Ectodermal cell (in vitro differentiated cells): ENCODE measurements at regions not wholly inside any gene's neighbourhood (a gene's known extent, or its start where the extent isn't known, plus 50 kb on each side); places are given as distances from the start of the nearest gene placed in this dataset.
"Not testable (repeated sequence)": the region's sequence is repeated elsewhere in the genome, so short reads cannot be mapped to it uniquely, and the experiment has no call there.

ENCODE experiments used
- H3K27ac ChIP-seq: 2 replicates; pipeline ENCODE4 v1.7.0; 2013; ENCODE audit warnings: mild to moderate bottlenecking, low read depth, low read length; ENCODE audit not compliant: insufficient read depth, poor library complexity, severe bottlenecking
- H3K27me3 ChIP-seq: 2 replicates; pipeline ENCODE4 v1.7.0; 2013; ENCODE audit warnings: mild to moderate bottlenecking, low read length; ENCODE audit not compliant: insufficient read depth, control insufficient read depth, poor library complexity, severe bottlenecking
- H3K36me3 ChIP-seq: one replicate; pipeline ENCODE4 v1.7.0; 2013; ENCODE audit warnings: low read length; ENCODE audit not compliant: control insufficient read depth, insufficient read depth
- H3K4me1 ChIP-seq: one replicate; pipeline ENCODE4 v1.7.0; 2013; ENCODE audit warnings: low read length; ENCODE audit not compliant: control insufficient read depth, insufficient read depth
- H3K4me3 ChIP-seq: 2 replicates; pipeline ENCODE4 v1.7.0; 2013; ENCODE audit warnings: low read depth, low read length, control low read depth; ENCODE audit not compliant: insufficient read depth
- H3K9me3 ChIP-seq: 2 replicates; pipeline ENCODE4 v1.7.0; 2013; ENCODE audit warnings: mild to moderate bottlenecking, low read length, moderate library complexity; ENCODE audit not compliant: control insufficient read depth
- WGBS, 2 experiments: methylation state at CpG; one replicate each; pipeline ENCODE4 v1.1.7; 2013; ENCODE audit warnings: missing lambda C conversion rate in 2 of 2; 5-methylcytosine and 5-hydroxymethylcytosine counted together

DNA sequence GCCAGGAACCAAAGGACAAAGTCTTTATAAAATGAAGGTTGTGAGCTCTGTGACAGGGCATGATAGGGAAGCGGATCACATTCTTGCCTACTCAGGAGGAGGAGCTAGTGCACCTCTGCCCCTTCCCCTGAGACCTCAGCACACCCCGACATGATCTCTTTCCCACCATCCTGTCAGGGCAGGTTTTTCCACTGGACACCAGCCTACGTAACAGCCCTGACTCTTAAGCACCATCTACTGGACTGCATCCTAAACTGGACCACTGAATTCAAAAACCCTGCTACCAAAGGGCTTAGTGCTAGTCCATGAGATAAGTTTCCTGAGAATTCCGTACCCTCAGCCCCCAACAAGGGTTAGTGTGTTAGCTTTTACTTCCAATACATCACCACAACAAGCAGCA, 166.4 kb downstream of the FAM72C start:
- H3K27me3 ChIP-seq, H3K9me3 ChIP-seq, H3K4me1 ChIP-seq, H3K36me3 ChIP-seq, H3K27ac ChIP-seq, H3K4me3 ChIP-seq: not testable (repeated sequence)
- no CpG with 5 or more reads among the region's 4 CpGs for WGBS, 2 experiments

DNA sequence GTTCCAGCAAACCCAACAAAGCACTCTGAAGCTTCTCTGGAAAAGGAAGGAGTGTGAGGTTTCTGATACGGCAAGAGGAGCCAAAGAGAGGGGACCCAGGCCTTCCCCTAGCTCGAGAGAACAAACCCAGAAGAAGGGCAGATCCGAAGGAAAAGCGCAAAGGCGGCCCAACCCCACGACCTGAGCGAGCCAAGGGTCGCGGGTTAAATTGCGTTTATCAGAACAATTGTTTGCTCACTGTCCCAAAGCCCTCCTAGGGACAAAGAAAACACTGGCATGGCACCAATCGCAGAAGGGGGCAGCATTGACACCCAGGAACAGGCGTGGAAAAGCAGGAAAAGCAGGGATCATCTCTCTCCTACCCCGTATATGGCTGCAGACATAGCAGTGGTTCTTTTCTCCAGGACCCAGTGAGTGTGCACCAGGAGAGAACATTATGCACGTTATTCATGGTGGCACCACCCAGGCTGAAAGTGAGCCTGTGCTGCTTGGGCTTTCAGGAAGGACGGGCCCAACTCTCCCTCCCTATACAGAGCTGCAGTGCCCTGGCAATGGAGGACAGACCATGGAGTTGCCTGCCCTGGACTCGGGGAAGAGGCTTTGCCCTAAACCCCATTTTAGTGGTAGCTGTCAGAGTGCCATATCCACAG, 167.0 kb downstream of the FAM72C start:
- peak overlapping the region; percentile 22 for H3K4me3 ChIP-seq

DNA sequence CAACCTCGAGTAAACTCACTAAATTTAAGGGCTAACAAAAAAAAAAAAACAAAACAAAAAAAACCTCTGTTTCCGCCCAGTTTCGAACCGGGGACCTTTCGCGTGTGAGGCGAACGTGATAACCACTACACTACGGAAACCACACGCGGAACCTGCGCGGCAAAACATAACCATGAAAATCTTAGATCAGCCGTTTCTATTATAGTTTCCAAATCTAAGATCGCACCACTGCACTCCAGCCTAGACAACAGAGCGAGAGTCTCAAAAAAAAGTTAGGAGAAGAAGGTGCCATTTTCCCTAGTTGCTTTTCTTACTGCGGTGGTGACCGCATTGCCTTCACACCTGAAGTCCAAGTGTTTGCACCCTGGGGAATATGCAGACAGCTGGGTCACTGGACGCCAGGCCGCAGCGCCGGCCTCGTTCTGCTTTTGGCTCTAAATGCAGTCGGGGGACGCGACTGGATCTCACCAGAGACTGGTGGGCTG, 167.8 kb downstream of the FAM72C start:
- H3K4me1 ChIP-seq, H3K27me3 ChIP-seq, H3K9me3 ChIP-seq, H3K27ac ChIP-seq, H3K36me3 ChIP-seq: not testable (repeated sequence)
- WGBS, 2 experiments: 1 to 4% methylated on average over 26 of the region's 26 CpGs
- H3K4me3 ChIP-seq: peak overlapping the region; percentile 58

More for the DNA sequence above, 167.0 kb downstream of the FAM72C start:
- H3K9me3 ChIP-seq, H3K27me3 ChIP-seq, H3K27ac ChIP-seq, H3K4me1 ChIP-seq, H3K36me3 ChIP-seq: not testable (repeated sequence)
- WGBS, 2 experiments: 2 to 3% methylated on average over 12 of the region's 16 CpGs

DNA sequence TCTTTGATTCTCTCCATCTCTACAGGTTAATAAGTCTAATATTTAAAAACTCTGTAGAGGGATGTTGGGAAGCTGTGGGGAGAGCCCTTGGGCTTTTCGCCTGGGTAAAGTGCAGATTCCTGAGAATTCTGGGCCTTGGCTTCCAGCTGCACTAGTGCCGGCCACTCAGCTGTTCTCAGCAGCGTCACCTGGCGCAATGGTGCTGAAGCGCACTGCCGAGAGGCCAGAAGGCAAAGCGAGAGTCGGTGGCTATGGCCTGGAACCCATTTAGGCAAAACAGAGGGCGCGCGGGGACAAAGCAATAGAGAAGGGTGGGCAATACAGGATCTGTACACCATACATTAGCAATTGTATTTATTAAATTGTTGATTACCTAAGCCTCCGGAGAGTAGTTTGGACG, 168.7 kb downstream of the FAM72C start:
- H3K4me3 ChIP-seq: not testable (repeated sequence)

DNA sequence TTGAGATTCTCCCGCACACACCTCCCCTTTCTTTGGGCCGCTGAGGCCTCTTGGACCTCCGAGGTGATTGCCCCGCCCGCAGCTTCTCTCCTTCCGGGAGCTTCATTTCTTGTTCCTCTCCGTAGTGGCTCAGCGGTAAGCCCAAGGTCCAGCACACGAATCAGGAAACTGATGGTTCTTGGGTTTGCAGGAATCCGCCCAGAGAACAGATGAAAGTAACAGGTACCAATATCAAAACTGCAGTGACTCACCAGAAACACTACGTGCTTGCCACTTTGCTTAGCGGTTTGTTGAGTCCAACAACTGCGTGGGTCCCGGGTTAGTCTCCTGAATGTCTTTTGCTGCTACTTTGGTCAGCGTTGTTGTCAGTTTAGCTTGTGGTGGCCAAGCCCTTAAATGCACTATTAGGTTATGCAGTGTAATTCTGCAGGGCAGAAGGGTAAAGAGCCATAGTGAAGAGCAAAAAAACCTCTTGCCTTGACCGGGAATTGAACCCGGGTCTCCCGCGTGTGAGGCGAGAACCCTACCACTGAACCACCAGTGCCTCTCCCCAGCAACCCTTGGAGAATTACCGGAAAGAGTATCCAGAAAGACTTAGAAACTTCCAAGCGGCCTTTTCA, 172.1 kb downstream of the FAM72C start:
- not testable (repeated sequence) for H3K36me3 ChIP-seq, H3K4me1 ChIP-seq, H3K4me3 ChIP-seq, H3K27ac ChIP-seq, H3K27me3 ChIP-seq, H3K9me3 ChIP-seq
- WGBS, 2 experiments: no CpG with 5 or more reads among the region's 22 CpGs

More for the DNA sequence above, 168.7 kb downstream of the FAM72C start:
- not testable (repeated sequence) for H3K4me1 ChIP-seq, H3K9me3 ChIP-seq, H3K27ac ChIP-seq, H3K36me3 ChIP-seq, H3K27me3 ChIP-seq
- WGBS, 2 experiments: no CpG with 5 or more reads among the region's 13 CpGs

DNA sequence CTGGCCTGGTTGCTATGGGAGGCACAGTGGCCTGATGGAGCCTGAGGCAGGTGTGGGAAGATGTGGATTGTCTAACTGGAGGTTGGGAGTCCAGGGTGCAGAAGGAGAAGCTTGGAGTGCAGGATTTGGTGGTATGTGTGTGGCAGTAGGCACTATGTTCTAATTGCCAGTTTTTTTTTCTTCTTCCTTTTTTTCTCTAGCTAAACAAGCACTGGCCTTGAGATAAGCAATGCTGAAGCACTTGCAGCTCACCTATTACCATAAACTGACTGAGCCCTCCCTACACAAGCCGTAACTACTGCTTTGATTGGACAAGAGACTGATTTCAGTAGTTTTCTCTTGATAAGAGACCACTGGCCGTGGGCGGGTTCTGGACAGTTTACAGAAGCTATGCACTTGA, 175.4 kb downstream of the FAM72C start:
- not testable (repeated sequence) for H3K9me3 ChIP-seq
- no CpG with 5 or more reads among the region's 3 CpGs for WGBS, 2 experiments

DNA sequence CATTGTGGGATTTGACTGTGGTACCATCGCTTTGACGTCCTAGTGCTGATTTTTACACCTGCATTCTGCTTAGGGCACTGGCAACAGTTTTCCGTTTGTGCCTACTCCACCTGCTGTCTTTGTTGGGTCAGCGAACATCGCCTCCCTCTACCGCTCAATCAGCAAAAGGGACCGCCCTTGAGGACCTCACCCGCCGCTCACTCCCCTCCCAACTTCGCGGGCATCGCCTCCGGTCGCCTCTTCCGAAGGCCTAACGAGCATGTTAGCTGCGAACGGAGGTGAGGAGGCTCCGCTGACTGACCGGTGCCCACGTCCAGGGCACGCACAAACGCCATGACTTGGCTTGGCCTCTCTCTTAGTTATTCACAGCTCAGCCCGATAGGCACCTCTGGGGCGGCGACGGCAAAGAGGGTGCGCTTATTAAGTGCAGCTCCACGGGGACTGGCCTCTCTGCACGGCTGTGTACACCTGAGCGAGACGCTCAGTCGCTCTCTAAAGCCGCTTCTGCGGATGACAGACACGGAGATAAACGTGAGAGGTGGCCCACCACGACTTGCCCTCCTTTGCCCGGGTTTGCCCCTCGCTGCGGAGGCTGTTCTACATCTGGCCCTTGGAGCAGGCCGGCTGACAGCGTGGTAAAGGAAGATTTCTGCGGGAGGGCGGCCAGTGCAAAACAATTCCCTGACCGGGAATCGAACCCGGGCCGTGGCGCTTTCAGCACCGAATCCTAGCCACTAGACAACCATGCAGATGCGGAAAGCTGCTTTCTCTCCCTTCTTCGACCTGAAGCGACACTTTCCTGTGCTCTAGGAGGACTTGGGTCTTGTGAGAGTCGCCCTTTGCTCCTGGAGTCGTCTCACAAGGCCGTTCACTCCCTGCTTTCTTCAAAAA, 179.5 kb downstream of the FAM72C start:
- not testable (repeated sequence) for H3K27me3 ChIP-seq, H3K27ac ChIP-seq, H3K4me3 ChIP-seq, H3K36me3 ChIP-seq, H3K4me1 ChIP-seq, H3K9me3 ChIP-seq
- WGBS, 2 experiments: no CpG with 5 or more reads among the region's 57 CpGs

More for the DNA sequence above, 175.4 kb downstream of the FAM72C start:
- H3K27me3 ChIP-seq, H3K4me1 ChIP-seq, H3K36me3 ChIP-seq, H3K4me3 ChIP-seq, H3K27ac ChIP-seq: not testable (repeated sequence)

DNA sequence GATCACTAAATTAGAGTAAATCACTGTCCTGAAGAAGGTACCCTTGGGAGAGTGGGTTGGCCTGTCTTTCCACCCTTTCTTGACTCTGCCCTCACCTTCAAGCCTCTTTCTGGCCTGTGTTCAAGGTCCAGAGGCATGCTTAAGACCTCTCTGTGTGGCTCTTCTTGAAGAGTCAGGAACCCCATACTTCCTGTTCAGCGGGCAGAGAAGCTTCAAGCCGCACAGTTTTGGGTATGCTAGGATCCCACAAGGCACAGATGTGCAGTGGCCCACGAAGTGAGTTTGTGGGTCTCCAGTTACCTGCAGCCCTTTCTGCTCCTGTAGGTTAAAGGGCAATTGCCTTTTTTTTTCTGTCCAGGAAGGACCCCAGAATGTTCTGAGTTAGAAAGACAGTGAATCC, 185.4 kb downstream of the FAM72C start:
- not testable (repeated sequence) for H3K36me3 ChIP-seq, H3K27ac ChIP-seq, H3K27me3 ChIP-seq, H3K4me3 ChIP-seq, H3K4me1 ChIP-seq, H3K9me3 ChIP-seq
- no CpG with 5 or more reads among the region's 3 CpGs for WGBS, 2 experiments

DNA sequence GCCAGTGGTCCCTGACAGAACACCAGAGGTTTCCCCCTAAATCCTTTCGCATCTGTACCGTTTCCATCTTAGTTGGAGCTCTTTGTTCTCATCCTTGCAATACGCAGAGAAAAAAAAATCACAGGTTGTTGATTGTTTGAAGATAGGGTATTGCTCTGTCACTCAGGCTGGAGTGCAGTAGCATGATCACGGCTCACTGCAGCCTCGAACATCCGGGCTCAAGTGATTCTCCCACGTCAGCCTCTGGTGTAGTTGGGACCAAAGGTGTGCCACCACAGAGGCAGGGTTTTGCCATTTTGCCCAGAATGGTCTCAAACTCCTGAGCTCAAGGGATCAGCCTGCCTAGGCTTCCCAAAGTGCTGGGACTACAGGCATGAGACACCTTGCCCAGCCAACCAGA, 185.9 kb downstream of the FAM72C start:
- H3K36me3 ChIP-seq, H3K4me3 ChIP-seq, H3K9me3 ChIP-seq, H3K27ac ChIP-seq, H3K27me3 ChIP-seq, H3K4me1 ChIP-seq: not testable (repeated sequence)
- no CpG with 5 or more reads among the region's 7 CpGs for WGBS, 2 experiments

DNA sequence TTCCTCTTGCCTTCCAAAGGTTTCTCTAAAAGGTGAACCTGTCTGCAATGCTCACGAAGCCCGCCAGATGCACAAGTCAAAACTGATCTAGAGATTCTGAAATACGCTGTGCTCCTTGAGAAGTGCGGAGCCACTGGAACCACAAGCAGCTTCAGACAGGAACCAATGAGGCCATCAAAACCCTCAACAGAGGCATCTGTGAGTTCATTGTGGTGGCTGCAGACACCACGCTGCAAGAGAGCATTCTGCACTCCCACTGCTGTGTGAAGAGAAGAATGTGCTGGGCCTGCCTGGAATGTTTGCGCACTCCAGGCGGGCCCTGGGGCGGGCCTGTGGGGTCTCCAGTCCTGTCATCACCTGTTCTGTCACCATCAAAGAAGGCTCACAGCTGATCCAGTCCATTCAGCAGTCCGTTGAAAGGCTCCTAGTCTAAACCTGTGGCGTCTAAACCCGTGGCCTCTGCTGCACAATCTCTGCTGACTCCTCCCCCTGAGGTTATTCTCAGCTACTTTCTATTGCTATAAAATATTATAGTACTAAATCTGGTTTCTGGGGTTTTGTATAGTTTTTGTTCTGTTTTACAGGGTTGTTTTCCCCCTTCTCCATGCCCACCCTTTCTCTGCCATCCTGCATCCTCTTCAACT, 187.4 kb downstream of the FAM72C start:
- not testable (repeated sequence) for H3K4me1 ChIP-seq, H3K4me3 ChIP-seq, H3K36me3 ChIP-seq, H3K9me3 ChIP-seq, H3K27me3 ChIP-seq, H3K27ac ChIP-seq
- WGBS, 2 experiments: no CpG with 5 or more reads among the region's 11 CpGs
